Retina (tissue), 1 donor: ENCODE measurements at regions not wholly inside any gene's neighbourhood (a gene's known extent, or its start where the extent isn't known, plus 50 kb on each side); places are given as distances from the start of the nearest gene placed in this dataset.
"Not testable (repeated sequence)": the region's sequence is repeated elsewhere in the genome, so short reads cannot be mapped to it uniquely, and the experiment has no call there.

Experiments
- DNase-seq: peaks from one replicate; pipeline ENCODE4 v3.0.0-alpha.2; 2016

DNA sequence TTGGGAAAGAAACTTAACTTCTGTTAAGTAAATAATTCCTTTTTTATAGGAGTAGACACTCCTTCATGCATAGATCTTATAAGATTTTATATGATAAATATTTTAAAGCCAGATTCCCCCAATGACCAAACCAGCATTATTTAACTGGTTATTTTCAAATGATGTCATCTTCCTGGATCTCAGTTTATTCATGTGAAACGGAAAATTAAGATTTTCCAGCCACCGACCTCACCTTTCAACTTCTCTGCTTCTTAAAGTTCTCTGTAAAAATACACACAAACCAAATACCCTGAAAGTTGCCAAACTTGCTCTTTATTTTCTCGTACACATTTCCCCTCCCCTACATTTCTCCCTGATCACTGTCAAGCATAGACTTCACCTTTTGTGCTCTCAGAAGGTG lies 364.2 kb downstream of the GALC start:
- DNase-seq = no peak

DNA sequence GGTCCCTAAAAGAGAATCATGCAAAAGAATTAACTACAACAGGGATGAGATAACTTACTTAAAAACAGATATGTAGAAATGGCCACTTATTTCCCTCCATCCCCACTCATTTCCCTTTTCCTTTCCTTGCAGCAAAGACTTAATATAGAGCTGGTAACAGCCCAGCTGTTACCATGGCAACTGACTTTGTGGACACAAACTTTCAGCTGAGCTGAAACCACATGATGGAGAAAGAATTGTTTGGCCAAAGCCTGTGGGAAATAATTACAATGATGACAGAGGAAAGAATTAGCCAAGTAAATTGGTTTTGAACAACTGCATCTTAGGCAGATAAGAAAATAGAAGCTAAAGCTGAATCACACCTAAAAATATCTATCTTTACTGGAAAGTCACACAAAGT lies 364.9 kb downstream of the GALC start:
- DNase-seq = peak; percentile 34

DNA sequence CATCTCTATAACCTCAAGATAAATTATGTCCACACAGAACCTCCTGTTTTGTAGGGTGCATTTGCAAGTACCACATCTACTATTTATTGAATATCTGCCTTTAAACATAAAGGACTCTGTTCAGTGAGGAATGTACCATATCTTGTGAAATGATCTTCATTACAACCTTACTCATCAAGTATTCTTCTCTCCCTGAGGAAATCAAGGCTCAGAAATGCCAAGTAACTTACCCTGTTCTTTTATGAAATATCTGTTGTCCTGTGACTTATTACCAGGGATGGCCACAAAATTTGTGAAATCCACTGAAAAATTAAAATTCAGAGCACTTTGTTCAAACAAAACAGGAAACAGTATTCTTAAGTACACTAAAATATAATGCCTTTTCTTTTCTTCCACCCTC lies 366.7 kb downstream of the GALC start:
- DNase-seq = no peak

DNA sequence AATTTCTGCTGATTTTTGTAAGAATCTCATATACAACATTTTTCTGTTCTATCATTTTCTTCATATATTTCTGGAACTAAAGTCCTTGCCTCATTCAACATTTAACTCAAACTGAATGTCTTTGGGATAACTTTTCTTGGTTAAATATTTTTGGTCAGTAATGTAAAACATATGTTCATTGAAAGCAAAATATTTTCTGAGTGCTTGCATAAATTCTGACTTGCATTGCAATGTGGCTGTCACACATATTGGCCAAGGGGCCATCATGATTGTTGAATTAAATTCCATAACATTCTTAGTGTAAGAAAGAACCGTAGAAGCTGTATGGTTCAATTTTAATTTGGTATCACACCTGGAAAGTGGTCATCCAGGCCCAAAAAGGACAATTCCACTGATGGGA lies 369.4 kb downstream of the GALC start:
- DNase-seq = no peak

DNA sequence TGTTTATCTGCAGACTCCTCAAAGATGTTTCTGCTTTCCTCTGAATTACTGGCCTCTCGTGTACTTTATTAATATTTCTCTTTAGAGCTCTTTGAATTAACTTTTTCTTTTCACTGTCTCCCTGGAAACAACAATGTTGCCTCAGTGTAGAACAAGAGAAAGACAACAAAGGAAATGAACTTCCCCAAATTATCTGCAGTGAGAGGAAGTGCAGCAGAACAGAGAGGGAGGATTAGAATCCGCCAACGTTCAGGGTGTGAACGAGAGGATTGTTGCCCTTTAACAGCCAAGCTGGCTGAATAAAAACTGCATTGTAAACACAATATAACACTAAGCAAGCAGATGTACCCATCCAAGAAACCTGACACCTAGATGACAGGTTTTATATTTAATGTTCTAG lies 375.9 kb downstream of the GALC start:
- no peak for DNase-seq

DNA sequence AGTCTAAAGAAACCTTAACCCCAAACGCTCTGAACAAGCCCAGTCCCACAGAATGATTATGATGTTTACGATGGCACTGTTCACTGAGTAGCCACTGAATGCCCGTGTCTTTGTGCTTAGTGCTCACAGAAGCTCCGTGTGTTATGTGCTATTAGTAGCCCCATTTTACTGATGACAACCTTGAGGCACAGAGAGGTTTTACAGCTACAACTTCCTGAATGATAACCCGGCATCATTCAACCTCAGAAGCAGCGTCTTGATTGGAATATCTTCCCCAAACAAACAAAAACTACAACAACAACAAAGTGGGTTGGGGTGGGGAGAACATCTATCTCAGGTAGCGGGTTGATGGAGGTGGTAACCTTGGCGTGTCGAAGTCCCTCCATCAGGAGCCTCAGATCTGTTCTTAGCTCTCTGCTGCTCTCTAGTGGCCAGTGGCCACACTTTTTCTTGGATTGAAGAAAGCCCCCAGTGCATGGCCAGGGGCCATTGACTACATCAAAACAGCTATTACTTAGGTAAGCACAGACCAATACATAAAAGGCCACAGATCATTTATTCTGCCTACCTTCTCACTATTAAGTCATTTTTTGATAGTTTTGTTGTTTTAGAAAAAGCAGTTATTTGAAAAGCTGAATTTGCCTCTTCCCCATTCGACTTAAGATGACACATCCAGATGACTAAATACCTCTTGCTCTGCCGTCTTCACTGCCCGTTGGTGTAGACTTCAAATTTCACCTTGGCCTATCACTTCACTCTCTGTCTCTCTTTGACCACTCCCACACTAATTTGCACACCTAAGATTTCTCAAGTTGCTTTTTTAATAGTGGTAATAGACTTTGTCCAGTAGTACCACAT lies 376.9 kb downstream of the GALC start:
- peak; percentile 76 for DNase-seq

DNA sequence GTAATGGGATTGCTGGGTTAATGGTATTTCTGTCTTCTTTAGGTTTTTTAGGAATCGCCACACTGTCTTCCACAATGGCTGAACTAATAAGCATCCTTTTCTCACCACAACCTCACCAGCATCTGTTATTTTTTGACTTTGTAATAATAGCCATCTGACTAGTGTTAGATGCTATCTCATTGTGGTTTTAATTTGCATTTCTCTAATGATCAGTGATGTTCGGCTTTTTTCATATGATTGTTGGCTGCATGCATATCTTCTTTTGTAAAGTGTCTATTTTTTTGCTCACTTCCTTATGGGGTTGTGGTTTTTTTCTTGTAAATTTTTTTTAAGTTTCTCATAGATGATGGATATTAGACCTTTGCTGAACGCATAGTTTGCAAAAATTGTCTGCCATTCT lies 377.9 kb downstream of the GALC start:
- DNase-seq = no peak

DNA sequence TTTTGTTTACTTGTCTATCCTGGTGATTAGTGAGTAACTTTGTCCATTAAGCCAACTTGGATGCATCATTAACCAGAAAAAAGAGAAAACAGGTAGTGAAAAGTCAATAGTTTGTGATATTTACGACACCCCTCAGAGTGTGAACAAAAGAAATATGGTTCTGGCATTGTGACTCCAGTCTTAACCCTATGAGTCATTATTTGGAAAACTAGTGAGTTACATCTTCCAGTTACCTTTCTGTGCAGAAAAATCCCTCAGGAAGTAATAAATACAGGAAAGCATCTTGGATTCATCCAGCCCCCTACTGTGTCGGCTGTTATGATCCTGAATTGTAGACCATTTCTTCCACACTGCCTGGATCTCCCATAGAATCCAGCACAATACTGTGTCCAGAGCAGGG lies 379.1 kb downstream of the GALC start:
- DNase-seq = no peak

DNA sequence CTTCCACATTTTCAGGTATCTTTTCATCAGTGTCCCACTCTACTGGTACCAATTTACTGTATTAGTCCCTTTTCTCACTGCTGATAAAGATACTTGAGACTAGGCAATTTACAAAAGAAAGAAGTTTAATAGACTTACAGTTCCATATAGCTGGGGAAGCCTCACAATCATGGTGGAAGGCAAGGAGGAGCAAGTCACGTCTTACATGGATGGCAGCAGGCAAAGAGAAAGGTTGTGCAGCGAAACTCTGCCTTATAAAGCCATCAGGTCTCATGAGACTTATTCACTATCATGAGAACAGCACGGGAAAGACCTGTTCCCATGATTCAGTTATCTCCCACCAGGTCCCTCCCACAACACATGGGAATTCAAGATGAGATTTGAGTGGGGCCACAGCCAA lies 385.9 kb downstream of the GALC start:
- not testable (repeated sequence) for DNase-seq

DNA sequence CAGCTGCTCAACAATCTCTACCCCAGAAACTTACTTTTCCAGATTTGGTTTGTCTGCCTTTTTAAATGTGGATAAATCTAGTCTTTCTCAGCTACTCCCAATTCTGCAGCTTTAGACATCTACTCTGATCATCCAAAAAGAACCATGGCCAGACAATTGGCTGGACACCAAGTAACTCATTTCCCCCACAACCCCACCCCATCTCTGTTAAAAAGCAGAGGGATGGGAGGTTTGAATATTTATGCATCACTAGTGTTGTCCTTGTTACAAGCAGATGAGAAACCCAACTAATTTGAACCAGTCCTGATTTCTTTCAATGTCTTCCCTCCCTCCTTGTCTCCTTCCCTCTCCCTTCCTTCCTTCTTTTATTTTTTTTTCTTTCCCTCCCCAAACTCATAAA lies 391.9 kb downstream of the GALC start:
- DNase-seq = no peak

DNA sequence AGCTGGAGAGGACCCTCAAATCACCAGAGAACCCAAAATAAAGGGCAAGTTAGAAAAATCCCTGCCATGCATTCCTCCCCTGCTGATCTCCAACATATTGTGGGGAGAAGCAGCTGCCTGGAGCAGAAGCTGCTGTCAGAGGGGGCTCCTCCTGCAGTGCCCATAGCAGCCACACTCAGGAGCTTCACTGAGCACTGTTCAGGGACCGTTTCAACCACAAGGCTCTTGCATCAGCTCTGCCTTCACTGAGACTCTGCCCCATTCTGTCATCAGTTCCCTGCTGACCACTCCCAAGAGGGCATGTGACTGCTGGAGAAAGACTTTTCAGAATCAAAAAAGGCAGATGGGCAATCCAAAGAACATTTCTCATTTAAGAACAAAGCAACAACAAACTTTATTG lies 392.7 kb downstream of the GALC start:
- DNase-seq = no peak

DNA sequence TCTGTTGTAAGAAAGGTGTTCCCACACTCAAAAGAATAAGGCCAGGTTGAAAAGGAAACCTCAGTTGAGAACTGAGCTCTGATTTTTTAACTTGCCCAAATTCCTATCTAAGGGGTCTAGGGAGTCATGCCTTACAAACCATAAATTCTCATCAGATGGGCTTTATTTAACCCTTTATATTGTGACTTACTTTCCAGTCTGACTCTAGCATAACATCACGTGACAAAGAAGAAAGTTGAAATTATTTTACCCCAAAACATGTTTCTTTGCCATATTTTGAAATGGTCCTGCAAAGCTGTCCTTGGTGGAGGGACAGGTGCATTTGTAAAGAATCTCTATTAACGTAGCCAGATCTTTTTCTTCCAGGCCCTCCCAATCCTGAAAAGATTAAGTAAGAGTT lies 411.7 kb downstream of the GALC start:
- no peak for DNase-seq

DNA sequence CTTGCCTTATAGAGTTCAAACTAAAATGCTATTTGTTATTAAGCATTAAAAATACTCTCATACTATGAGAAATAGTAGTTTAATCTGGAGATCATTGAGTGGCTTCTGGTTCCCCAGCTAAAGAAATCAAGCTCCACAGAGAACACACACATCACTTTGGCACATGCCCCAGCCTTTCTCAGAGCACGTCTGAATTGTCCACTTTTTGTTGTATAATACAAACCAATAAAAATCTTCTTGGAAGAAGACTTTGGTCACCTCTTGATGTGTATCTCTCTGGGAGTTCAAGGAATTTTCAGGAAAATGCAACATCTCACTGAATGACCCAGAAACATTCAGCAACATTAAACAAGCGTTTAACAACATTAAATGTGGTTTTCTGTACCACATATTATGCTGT lies 413.9 kb downstream of the GALC start:
- DNase-seq = no peak

DNA sequence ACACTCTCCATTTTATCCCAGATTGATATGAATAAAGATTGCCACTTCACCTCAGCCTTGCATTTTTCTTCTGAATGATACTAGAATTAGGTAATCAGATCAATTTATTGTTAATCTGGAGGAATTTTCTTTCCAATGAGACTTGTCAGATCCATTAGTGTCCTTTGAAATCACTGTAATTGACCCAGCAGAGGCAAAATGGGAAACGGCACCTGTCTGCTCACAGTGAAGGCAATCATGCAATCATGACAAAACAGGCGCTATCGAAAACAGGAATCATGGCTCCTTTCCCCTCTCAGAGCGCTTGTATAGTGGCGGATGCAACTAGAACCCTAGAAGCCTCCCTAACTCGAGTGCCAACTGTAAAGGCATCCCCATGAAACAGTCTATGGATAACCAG lies 417.6 kb downstream of the GALC start:
- no peak for DNase-seq

DNA sequence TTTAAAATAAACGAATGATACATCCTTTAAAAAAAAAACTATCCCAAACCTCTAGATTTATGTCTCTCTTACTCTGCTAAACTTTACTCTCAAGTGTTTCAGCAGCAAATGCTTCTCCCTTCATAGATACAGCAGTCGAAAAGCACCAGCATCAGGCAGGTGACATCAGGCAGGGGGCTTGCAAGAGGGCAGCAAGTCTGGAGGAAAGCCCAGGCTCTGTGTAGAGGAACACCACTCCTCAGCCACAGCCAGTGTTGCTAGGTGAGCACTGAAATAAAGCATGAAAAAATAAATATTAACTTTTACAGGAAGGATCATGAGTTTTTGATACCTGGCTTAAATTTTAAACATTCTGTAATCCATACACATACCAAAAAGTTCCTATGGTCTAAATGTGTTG lies 419.4 kb downstream of the GALC start:
- DNase-seq = no peak

DNA sequence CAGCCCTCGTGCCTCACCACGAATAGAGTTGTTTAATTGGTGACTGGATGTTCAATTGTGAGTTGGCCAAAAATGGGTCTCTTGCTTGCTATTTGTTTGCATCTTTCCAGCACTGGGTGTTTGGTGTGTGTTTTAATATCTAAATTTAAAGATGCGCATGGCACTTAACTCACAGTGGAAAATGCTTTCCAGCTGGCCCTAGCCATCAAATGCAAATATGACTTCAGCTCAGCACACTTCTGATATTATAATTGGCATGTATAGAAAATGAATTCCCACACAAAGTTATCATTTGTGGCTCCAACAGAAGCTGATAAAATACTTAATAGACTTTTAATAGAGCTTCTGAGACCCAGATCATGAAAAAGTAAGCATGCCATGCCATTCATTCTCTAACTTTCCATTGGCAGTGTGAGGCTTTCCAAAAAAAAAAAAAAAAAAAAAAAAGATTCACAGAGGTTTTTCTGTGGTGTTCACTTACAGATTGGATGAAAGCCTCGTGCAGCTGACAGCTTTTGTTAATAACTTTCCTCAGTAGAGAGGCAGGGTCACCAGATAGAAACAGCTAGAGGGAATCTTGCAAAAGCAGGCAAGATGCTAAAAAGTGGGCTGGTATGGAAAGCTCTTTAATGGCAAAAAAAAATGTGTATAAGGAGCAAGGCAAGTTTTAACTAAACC lies 425.2 kb downstream of the GALC start:
- DNase-seq = no peak

DNA sequence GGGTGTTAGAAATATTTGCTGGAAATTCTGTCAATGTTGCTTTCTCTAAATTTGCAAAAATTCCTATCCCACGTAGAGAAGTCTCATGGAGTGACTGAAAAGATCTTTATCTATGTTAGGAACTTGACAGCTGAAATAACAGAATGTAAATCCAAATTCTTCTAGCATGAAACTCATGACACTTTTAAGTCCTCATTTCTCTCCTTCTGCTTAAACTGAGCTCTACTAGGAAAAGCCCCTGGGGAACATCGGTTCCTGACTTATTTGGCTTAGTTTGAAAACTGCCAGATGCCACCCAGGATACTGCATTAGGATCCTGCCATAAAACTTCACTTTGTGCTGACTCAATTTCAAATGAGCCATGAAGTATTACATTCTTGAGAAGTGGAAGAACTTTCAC lies 426.0 kb downstream of the GALC start:
- DNase-seq = no peak

DNA sequence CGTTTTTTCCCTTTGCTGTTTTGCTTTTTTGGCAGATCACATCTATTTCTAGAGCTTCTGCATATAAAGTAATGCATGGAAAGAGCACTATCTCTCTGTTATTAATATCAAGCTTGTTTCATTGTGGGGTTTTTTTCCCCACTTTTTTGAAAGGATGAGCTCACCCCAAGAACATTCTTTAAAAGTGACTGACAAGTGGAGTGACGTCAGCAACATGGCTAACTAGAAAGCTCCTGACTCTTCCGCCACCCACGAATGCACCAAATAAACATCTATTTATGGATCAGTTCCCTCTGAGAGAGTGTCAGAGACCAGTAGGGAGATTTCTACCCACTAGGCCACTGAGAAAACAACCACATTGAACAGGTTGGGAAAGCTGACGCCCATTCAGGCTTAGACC lies 445.4 kb downstream of the GALC start:
- DNase-seq = no peak

DNA sequence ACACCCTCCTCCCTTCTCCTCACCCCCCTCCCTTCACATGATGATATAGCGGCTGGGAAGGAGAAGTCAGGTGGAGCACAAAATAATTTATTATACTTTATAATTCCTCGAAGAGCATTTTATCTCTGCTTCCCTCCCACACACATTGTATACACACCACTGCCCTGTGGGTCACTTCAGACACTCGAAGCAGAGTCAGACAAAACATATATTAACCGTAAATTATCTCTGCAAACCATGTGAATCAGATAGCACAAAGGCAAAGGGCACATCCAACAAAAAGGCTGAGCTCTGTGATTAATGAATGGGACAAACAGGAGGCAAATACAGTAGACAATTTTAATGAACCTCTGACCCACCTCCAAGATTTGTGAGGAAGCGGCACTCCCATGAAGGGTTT lies 450.7 kb downstream of the GALC start:
- DNase-seq = no peak

DNA sequence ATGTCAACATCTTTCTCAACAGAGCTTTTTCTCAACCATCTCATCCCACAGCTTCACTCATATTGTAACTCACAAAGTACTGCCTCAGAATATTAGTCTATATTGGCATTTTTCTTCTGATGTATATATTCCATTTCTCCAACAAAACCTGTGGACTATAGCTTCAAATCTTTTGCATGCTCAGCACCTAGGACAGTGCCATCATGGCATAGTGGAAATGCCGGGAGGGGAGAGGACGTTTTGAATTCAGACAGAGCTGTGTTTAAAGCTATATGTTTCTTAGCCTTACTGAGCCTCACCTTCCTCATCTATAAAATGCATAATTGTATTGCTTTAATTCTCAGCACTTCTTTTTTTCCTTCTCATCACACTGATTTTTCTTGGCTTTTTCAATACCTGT lies 452.6 kb downstream of the GALC start:
- no peak for DNase-seq

DNA sequence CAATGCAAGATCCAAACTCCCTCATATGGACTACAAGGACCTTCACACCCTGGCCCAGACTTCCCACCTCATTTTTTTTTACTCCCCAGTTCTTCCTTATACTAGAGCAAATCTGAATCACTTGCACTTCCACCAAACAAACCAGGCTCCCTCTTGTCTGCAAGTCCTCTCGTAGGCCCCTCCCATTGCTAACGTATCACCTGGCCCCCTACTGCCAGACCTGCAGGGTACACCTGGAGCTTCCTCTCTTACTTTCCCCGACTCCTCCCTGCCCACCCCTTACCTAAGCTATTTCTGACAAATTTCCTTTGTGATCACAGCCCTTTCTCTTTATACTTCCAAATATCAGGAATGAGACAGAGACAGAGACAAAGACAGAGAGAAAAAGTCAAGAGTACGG lies 463.9 kb downstream of the GALC start:
- no peak for DNase-seq

DNA sequence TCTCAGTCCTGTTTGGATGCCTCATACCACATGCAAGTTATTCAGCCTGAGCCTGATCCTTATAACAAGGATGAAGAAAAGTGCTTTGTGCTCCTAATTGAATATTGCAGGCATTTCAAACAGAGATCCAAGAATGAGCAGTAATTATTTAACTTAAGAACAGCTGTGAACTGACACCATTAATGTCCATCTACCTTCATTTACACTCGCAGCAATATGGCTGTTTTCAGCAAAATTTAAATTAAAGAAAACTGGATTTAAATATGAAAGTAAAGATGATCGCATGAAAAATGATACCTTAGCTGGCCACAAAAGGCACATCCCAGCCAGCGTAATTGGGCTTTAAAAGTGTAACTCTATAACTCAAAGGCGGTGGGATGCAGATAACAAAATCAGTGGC lies 466.3 kb downstream of the GALC start:
- DNase-seq = no peak

DNA sequence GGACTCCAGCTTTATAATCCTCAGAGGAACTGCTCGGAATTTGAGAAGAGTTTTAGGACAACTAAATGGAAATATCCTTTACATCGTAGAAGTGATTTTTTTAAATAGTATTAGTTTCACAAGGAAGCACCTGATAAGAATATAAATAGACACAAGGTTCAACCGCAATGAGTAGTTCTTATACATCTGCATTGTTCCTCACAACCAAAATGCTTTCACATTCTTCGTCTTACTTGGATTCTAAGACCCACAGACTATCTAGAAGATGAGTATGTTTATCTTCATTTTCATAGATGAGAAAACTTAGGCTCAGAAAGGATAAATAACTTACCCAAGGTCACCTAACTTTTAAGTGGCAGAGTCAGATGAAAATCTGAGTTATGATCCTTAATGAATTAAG lies 469.0 kb downstream of the GALC start:
- no peak for DNase-seq

DNA sequence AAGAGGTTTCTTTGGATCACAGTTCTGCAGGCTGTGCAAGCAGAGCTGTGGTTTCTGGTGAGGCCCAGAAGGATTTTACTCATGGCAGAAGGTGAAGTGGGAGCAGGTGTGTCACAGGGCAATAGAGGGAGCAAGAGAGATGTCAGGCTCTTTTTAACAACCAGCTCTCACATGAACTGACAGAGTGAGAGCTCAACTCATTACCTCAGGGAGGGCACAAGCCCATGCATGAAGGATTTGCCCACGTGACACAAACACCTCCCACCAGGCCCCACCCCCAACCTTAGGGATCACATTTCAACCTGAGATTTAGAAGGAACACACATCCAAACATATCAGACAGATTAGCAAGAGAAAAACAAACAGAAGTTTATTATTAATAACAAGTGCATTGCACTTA lies 470.4 kb downstream of the GALC start:
- no peak for DNase-seq

DNA sequence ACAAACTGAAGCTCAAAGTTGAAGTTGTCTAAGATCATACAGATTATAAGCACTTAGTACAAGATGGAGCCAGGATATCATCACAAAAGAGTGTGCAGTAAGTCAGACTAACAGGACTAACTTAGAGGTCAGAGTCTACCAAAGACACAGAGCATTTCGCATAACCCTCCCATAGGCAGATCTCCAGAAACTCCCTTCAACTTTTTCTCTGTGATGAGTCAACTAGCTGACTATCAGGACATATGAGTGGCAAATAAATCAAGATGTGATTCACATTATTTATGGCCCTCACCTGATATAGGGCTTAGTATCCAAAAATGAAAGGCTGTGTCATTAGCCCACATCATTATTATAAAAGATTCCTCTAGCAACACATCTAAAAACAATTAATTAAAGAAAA lies 484.6 kb downstream of the GALC start:
- no peak for DNase-seq
